Gastrocnemius medialis (tissue), 4 donors: ENCODE measurements at regions not wholly inside any gene's neighbourhood (a gene's known extent, or its start where the extent isn't known, plus 50 kb on each side); places are given as distances from the start of the nearest gene placed in this dataset.

ENCODE experiments used
- ATAC-seq, 2 donors: fragments of 150-250 bp; one replicate each; pipeline ENCODE4 v1.9.1; 2016
- DNase-seq, 2 donors: peaks; one replicate each; pipeline ENCODE4 v3.0.0-alpha.2; 2019
- H3K27ac ChIP-seq, 4 donors: fragments of 200-600 bp; sonication (generic); 1 replicate in 1 of 4; 2 replicates in 3 of 4; pipeline ENCODE4 v1.5.1; 2016 to 2018; ENCODE audit warnings: mild to moderate bottlenecking in 2 of 4, moderate library complexity in 1 of 4
- H3K27me3 ChIP-seq, 3 donors: fragments of 200-600 bp; sonication (generic) in 2 of 3; 1 replicate in 1 of 3; 2 replicates in 2 of 3; pipeline versions ENCODE4 v1.5.1 to v1.6.0; 2016 to 2019; ENCODE audit warnings: mild to moderate bottlenecking in 1 of 3, moderate library complexity in 1 of 3
- H3K36me3 ChIP-seq, 2 donors: fragments of 200-600 bp; sonication (generic) in 1 of 2; one replicate each; pipeline ENCODE4 v1.5.1; 2017 to 2018
- H3K4me1 ChIP-seq, 2 donors: fragments of 200-600 bp; sonication (generic) in 1 of 2; one replicate each; pipeline ENCODE4 v1.5.1; 2016 to 2017; ENCODE audit warnings: mild to moderate bottlenecking in 2 of 2
- H3K4me3 ChIP-seq, 4 donors: fragments of 200-600 bp; sonication (generic) in 3 of 4; 1 replicate in 1 of 4; 2 replicates in 3 of 4; pipeline ENCODE4 v1.5.1; 2016 to 2019; ENCODE audit warnings: mild to moderate bottlenecking in 2 of 4
- H3K9me3 ChIP-seq, 3 donors: fragments of 200-600 bp; sonication (generic) in 2 of 3; 1 replicate in 1 of 3; 2 replicates in 2 of 3; pipeline ENCODE4 v1.5.1; 2016 to 2019
- POLR2A ChIP-seq, 2 donors: fragments of 450-650 bp; IDR thresholded peaks; one replicate each; pipeline ENCODE4 v1.6.1; 2017; ENCODE audit warnings: antibody characterized with exemption in 2 of 2, mild to moderate bottlenecking in 2 of 2, moderate library complexity in 2 of 2
- in situ Hi-C, 4 donors: fragments of 200-750 bp; cut with MboI; loops; one replicate each; pipeline versions ENCODE4 v1.15.0 to v1.8.0; 2017; ENCODE audit warnings: low sequenced_read_pairs in 4 of 4
- intact Hi-C: fragments of 100-400 bp; cut with DNase I; formaldehyde crosslinking; loops from one replicate; pipeline ENCODE4 v1.15.1; 2023; ENCODE audit warnings: low total_unique reads
- TF ChIP-seq, protein P1 (sequence below), 5 experiments: fragments of 450-650 bp in 3 of 5; fragments of 200-600 bp in 2 of 5; sonication (generic) in 2 of 5; IDR thresholded peaks in 4 of 5; conservative IDR thresholded peaks in 1 of 5; 1 replicate in 4 of 5; 2 replicates in 1 of 5; pipeline ENCODE4 v1.5.1; 2016 to 2019; ENCODE audit warnings: antibody characterized with exemption in 5 of 5, mild to moderate bottlenecking in 3 of 5, moderate library complexity in 3 of 5

DNA sequence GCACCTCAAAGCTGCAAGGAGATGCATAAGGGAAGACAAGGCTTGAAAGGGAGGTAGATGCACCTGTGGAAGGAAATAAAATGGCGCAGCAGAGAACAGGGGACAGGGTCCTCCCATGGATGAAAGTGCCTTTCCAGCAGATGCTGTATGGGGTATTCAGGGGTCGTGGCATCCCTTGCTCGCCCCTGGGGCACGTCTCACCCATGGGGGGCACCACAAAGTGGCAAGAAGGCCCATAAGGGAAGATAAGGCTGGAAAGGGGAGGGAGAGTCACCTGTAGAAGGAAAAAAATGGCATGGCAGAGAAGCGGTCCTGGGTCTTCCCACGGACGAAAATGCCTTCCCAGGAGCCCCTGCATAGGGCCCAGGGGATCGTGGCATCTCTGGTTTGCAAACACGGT is 265.1 kb downstream of the ALG10 start:
- H3K36me3 ChIP-seq = no peaks in the 10 kb centered on the region
- intact Hi-C loops (no loop called here), in situ Hi-C loops (no loop called here)
- H3K27me3 ChIP-seq = no peaks in the 10 kb centered on the region
- H3K27ac ChIP-seq = no peak overlapping the region
- DNase-seq (no peak), ATAC-seq (no peak)
- no peak overlapping the region for H3K4me3 ChIP-seq
- no peaks in the 10 kb centered on the region for H3K9me3 ChIP-seq
- TF ChIP-seq POLR2A (IDR thresholded peaks at IDR 0.05) = no peak
- TF ChIP-seq, protein P1, sequence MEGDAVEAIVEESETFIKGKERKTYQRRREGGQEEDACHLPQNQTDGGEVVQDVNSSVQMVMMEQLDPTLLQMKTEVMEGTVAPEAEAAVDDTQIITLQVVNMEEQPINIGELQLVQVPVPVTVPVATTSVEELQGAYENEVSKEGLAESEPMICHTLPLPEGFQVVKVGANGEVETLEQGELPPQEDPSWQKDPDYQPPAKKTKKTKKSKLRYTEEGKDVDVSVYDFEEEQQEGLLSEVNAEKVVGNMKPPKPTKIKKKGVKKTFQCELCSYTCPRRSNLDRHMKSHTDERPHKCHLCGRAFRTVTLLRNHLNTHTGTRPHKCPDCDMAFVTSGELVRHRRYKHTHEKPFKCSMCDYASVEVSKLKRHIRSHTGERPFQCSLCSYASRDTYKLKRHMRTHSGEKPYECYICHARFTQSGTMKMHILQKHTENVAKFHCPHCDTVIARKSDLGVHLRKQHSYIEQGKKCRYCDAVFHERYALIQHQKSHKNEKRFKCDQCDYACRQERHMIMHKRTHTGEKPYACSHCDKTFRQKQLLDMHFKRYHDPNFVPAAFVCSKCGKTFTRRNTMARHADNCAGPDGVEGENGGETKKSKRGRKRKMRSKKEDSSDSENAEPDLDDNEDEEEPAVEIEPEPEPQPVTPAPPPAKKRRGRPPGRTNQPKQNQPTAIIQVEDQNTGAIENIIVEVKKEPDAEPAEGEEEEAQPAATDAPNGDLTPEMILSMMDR (IDR thresholded peaks at IDR 0.05 in 4 of 5, conservative IDR thresholded peaks at IDR 0.05 in 1 of 5) = no peak
- no peaks in the 10 kb centered on the region for H3K4me1 ChIP-seq

DNA sequence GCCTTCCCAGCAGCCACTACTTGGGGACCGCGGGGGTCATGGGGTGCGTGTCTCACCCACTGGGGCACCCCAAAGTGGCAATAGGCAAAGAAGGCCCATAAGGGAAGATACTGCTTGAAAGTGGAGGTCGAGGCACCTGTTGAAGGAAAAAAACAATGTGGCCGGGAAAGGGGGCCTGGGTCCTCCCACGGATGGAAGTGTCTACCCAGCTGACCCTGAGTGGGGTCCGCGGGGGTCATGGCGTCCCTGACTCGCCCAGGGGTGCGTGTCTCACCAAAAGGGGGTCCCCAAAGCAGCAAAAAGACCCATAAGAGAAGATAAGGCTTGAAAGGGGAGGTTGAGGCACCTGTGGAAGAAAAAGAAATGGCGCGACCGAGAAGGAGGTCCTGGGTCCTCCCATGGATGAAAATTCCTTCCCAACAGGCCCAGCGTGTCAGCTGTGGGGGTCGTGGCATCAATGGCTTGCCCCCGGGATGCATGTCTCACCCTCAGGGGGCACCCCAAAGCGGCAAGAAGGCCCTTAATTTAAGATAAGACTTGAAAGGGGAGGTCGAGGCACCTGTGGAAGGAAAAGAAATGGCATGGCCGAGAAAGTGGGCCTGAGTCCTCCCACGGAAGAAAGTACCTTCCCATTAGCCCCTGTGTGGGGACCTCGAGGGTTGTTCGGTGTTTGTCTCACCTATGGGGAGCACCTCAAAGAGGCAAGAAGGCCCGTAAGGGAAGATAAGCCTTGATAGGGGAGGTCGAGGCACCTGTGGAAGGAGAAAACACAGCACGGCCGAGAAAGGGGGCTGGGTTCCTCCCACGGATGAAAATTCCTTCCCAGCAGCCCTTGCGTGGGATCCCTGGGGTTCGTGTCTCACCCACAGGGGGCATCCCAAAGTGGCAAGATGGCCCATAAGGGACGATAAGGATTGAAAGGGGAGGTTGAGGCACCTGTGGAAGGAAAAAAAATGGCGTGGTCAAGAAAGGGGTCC is 266.0 kb downstream of the ALG10 start:
- H3K4me3 ChIP-seq = no peak overlapping the region
- intact Hi-C loops = no loop called here
- ATAC-seq (no peak), DNase-seq (no peak)
- TF ChIP-seq, protein P1 (IDR thresholded peaks at IDR 0.05 in 4 of 5, conservative IDR thresholded peaks at IDR 0.05 in 1 of 5) = no peak
- no peak for TF ChIP-seq POLR2A (IDR thresholded peaks at IDR 0.05)
- H3K36me3 ChIP-seq = no peaks in the 10 kb centered on the region
- in situ Hi-C loops = no loop called here
- H3K27me3 ChIP-seq = no peaks in the 10 kb centered on the region
- no peak overlapping the region for H3K27ac ChIP-seq
- H3K4me1 ChIP-seq = no peaks in the 10 kb centered on the region
- H3K9me3 ChIP-seq = no peaks in the 10 kb centered on the region

DNA sequence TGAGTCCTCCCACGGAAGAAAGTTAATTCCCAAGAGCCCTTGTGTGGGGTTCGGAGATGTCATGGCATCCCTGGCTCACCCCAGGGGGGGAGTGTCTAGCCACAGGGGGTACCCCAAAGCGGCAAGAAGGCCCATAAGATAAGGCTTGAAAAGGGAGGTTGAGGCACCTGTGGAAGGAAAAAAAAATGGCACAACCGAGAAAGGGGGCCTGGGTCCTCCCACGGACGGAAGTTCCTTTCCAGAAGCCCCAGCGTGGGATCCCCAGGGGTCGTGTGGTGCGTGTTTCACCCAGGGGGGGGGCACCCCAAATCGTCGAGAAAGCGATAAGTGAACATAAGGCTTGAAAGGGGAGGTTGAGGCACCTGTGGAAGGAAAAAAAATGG is 266.7 kb downstream of the ALG10 start:
- Histone ChIP-seq H3K27ac (no peak overlapping the region), H3K4me3 (no peak overlapping the region), H3K27me3 (no peaks in the 10 kb centered on the region), H3K9me3 (no peaks in the 10 kb centered on the region), H3K36me3 (no peaks in the 10 kb centered on the region), H3K4me1 (no peaks in the 10 kb centered on the region)
- intact Hi-C loops = no loop called here
- no peak for ATAC-seq
- no peak for DNase-seq
- in situ Hi-C loops = no loop called here
- TF ChIP-seq, protein P1 (IDR thresholded peaks at IDR 0.05 in 4 of 5, conservative IDR thresholded peaks at IDR 0.05 in 1 of 5) = no peak
- TF ChIP-seq POLR2A (IDR thresholded peaks at IDR 0.05) = no peak

DNA sequence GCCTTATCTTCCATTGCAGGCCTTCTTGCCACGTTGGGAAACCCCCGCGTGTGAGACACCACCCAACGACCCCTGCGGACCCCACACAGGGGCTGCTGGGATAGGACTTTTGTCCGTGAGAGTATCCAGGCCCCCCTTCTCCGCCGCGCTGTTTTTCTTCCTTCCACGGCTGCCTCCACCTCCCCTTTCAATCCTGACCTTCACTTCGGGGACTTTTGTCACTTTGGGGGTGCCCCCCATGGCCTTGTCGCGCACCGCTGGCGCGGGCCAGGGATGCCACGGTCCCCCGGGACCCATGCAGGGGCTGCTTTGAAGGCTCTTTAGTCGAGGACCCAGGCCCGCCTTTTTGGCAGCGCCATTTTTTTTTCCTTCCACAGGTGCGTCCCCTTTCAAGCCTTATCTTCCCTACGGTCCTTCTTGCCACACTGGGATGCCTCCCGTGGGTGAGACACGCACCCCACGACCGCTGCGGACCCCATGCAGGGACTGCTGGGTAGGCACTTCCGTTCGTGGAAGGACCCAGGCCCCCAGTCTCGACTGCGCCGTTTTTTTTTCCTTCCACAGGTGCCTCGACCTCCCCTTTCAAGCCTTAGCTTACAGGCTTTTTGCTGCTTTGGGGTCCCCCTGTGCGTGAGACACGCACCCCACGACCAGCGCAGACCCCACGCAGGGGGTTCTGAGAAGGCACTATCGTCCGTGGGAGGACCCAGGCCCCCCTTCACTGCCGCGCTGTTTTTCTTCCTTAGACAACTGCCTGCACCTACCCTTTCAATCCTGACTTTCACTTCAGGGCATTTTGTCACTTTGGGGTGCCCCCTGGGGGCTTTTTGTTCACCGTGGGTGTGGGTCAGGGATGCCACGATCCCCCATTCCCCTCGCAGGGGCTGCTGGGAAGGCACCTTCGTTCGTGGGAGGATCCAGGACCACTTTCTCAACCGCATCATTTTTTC is 267.4 kb downstream of the ALG10 start:
- Histone ChIP-seq H3K4me3 (no peak overlapping the region), H3K9me3 (no peaks in the 10 kb centered on the region), H3K36me3 (no peaks in the 10 kb centered on the region), H3K27me3 (no peaks in the 10 kb centered on the region), H3K4me1 (no peaks in the 10 kb centered on the region), H3K27ac (no peak overlapping the region)
- intact Hi-C loops (no loop called here), in situ Hi-C loops (no loop called here)
- TF ChIP-seq, protein P1 (IDR thresholded peaks at IDR 0.05 in 4 of 5, conservative IDR thresholded peaks at IDR 0.05 in 1 of 5) = no peak
- no peak for TF ChIP-seq POLR2A (IDR thresholded peaks at IDR 0.05)
- DNase-seq = no peak
- no peak for ATAC-seq
